Right lobe of liver (tissue), 4 donors: ENCODE measurements at regions not wholly inside any gene's neighbourhood (a gene's known extent, or its start where the extent isn't known, plus 50 kb on each side); places are given as distances from the start of the nearest gene placed in this dataset.

Source experiments
- CTCF ChIP-seq, 4 donors: fragments of 200-600 bp in 3 of 4; fragments of 450-650 bp in 1 of 4; IDR thresholded peaks; one replicate each; pipeline versions ENCODE4 v1.5.1 to v1.8.0; 2016 to 2022; ENCODE audit warnings: antibody characterized with exemption in 4 of 4, mild to moderate bottlenecking in 2 of 4
- POLR2A ChIP-seq: fragments of 450-650 bp; IDR thresholded peaks from one replicate; pipeline ENCODE4 v1.6.1; 2017; ENCODE audit warnings: antibody characterized with exemption, mild to moderate bottlenecking
- donor health status: DM: no; HTN: no; CAD: no.
- donor health status: DM: no; HTN: no; CAD: no.
- donor health status: DM: no; HTN: yes; CAD: no.

- no peak for TF ChIP-seq POLR2A
- TF ChIP-seq CTCF (IDR thresholded peaks at IDR 0.05), result no peak
These were observed 467.4 kb upstream of the DPPA4 start for GRCh38 chr3:109804697-109805096.
